Astrocyte of the cerebellum (primary cell): ENCODE measurements at regions not wholly inside any gene's neighbourhood (a gene's known extent, or its start where the extent isn't known, plus 50 kb on each side); places are given as distances from the start of the nearest gene placed in this dataset.
A peak's percentile ranks its signal among the peaks of the same experiment; 100 is the strongest.
"Not testable (repeated sequence)": the region's sequence is repeated elsewhere in the genome, so short reads cannot be mapped to it uniquely, and the experiment has no call there.

Experiments used
- DNase-seq: peaks from one replicate; pipeline ENCODE4 v3.0.0-alpha.2; 2011; ENCODE audit warnings: low read depth
- H3K4me3 ChIP-seq: 2 replicates; pipeline ENCODE4 v1.5.1; 2011; ENCODE audit warnings: mild to moderate bottlenecking, low read depth, low read length, moderate library complexity
- in situ Hi-C: cut with HindIII; loops from 2 replicates; pipeline ENCODE4 v1.10.0; 2017; ENCODE audit warnings: low sequenced_read_pairs
- TF ChIP-seq, protein P1 (sequence below): IDR thresholded peaks from 2 replicates; pipeline ENCODE4 v1.5.1; 2012; ENCODE audit warnings: low read length, low read depth, moderate library complexity, mild to moderate bottlenecking; ENCODE audit errors: missing control alignments

DNA sequence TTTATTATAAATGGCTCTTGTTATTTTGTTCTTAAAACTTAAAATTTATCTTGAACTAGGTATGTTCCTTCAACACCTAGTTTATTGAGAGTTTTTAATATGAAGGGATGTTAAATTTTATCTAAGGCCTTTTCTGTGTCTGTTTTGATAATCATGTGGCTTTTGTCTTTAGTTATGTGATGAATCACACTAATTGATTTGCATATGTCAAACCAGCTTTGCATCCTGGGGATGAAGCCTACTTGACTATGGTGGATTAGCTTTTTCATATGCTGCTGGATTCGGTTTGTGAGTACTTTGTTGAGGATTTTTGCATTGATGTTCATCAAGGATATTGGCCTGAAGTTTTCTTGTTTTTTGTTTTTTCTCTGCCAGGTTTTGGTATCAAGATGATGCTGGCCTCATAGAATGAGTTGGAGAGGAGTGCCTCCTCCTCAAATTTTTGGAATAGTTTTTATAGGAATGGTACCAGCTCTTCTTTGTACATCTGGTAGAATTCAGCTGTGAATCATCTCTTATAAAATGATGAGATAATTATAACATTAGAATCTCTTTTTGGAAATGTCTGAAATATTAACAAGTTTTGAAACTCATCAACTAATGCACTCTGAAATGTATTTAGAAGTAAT lies 78.7 kb upstream of the AGR3 start:
- TF ChIP-seq, protein P1, sequence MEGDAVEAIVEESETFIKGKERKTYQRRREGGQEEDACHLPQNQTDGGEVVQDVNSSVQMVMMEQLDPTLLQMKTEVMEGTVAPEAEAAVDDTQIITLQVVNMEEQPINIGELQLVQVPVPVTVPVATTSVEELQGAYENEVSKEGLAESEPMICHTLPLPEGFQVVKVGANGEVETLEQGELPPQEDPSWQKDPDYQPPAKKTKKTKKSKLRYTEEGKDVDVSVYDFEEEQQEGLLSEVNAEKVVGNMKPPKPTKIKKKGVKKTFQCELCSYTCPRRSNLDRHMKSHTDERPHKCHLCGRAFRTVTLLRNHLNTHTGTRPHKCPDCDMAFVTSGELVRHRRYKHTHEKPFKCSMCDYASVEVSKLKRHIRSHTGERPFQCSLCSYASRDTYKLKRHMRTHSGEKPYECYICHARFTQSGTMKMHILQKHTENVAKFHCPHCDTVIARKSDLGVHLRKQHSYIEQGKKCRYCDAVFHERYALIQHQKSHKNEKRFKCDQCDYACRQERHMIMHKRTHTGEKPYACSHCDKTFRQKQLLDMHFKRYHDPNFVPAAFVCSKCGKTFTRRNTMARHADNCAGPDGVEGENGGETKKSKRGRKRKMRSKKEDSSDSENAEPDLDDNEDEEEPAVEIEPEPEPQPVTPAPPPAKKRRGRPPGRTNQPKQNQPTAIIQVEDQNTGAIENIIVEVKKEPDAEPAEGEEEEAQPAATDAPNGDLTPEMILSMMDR = no peak
- no peak overlapping the region for H3K4me3 ChIP-seq
- no peak for DNase-seq
- in situ Hi-C loops = no loop called here

DNA sequence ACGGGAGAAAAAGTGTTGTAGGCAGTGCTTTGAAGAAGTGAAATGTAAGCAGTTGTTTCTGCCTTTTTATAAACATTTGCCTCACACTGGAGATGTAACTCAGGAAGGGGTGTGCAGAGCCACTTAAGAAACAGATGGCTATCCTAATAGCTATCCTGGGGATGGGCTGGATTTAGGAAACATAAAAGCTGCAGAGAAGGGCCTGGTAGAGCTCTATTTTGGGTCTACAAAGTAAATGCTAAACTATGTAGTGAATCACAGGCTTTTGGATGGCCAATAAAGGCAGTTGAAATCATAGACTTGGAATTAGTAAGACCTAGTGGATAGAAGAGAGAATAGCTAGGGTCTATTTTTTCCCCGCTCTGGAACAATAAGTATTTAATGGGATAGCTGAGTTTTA lies 79.9 kb upstream of the AGR3 start:
- in situ Hi-C loops = no loop called here
- TF ChIP-seq, protein P1 = no peak
- no peak overlapping the region for H3K4me3 ChIP-seq
- no peak for DNase-seq

- H3K4me3 ChIP-seq = no peak overlapping the region
- no peak for DNase-seq
- in situ Hi-C loops = no loop called here
- TF ChIP-seq, protein P1 = no peak
Observed at GRCh38 chr7:16963044-16963443, 81.3 kb upstream of the AGR3 start.

DNA sequence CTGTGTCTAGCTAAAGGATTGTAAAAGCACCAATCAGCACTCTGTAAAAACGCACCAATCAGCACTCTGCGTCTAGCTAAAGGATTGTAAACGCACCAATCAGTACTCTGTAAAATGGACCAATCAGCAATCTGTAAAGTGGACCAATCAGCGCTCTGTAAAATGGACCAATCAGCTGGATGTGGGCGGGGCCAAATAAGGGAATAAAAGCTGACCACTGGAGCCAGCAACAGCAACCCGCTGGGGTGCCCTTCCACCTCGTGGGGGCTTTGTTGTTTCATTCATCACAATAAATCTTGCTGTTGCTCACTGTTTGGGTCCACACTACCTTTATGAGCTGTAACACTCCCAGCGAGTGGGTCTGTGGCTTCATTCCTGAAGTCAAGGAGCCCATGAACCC lies 83.9 kb upstream of the AGR3 start:
- DNase-seq, in situ Hi-C loops, H3K4me3 ChIP-seq: not testable (repeated sequence)

- H3K4me3 ChIP-seq = no peak overlapping the region
- DNase-seq = peak; percentile 55
- in situ Hi-C loops = no loop called here
- TF ChIP-seq, protein P1 = no peak
Observed at GRCh38 chr7:16967300-16967811, 85.6 kb upstream of the AGR3 start.

DNA sequence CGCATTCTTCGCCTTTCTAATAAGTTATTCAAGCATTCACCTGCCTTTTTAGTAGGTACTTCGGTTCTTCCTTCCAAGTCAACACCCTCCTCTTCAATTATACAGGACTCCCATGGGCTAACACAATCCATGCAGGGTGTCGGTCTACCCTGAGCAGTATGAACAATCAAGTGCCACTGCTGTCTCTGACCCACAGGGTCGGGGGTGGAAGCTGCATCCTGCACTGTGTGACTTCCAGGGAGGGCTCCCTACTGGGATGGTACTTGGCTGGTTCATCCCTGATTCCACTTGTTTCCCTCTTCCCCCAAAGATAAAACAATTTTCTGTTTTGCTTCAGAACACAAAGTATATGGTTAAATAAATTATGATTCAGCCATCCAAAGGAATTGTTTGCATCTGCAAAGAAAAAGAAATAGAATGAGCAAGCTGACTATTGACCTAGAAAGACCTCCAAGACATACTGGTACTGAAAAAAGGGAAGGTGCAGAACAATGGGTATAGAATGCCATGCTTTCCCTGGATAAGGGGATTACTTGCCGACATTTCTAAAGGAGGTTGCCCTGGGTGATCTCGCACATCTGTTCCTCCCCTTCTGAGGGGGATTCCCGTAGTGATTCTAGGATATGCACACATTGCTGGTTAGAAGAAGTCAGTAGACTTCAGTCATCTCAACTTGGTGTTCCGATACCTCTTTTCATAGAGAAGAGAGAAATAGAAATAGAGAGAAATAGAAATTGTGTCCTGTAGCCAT lies 89.1 kb upstream of the AGR3 start:
- TF ChIP-seq, protein P1 = no peak
- H3K4me3 ChIP-seq = no peak overlapping the region
- in situ Hi-C loops = no loop called here
- no peak for DNase-seq

- TF ChIP-seq, protein P1 = no peak
- no peak for DNase-seq
- in situ Hi-C loops = loop anchor here (25.0 kb wide), 1 partner anchor 337 kb away; no protein-coding TSS in a partner anchor
- no peak overlapping the region for H3K4me3 ChIP-seq
Observed at GRCh38 chr7:16975712-16976111, 93.9 kb upstream of the AGR3 start.
